Neural progenitor cell (in vitro differentiated cells): ENCODE measurements at regions not wholly inside any gene's neighbourhood (a gene's known extent, or its start where the extent isn't known, plus 50 kb on each side); places are given as distances from the start of the nearest gene placed in this dataset.

Experiments used
- DNase-seq: peaks from one replicate; pipeline ENCODE4 v3.0.0-alpha.2; 2016; ENCODE audit warnings: low spot score
- H2AFZ ChIP-seq: fragments of 200-600 bp; sonication (generic); replicated peaks from 2 replicates; pipeline ENCODE4 v1.6.1; 2016; ENCODE audit warnings: antibody characterized with exemption
- H3F3A ChIP-seq: fragments of 200-600 bp; sonication (generic); 2 replicates; pipeline ENCODE4 v1.6.1; 2016; ENCODE audit warnings: antibody characterized with exemption, low read depth
- H3K27ac ChIP-seq: fragments of 200-600 bp; sonication (generic); 2 replicates; pipeline ENCODE4 v1.5.1; 2016; ENCODE audit warnings: mild to moderate bottlenecking
- H3K27me3 ChIP-seq: fragments of 200-600 bp; sonication (generic); 2 replicates; pipeline ENCODE4 v1.6.1; 2016; ENCODE audit warnings: mild to moderate bottlenecking, moderate library complexity
- H3K36me3 ChIP-seq: fragments of 200-600 bp; sonication (generic); 2 replicates; pipeline ENCODE4 v1.5.1; 2016
- H3K4me1 ChIP-seq: fragments of 200-600 bp; sonication (generic); 2 replicates; pipeline ENCODE4 v1.6.1; 2016; ENCODE audit warnings: mixed run types
- H3K4me2 ChIP-seq: fragments of 200-600 bp; sonication (generic); 2 replicates; pipeline ENCODE4 v1.6.1; 2016
- H3K4me3 ChIP-seq: fragments of 200-600 bp; sonication (generic); 2 replicates; pipeline ENCODE4 v1.5.1; 2016
- H3K79me2 ChIP-seq: fragments of 200-600 bp; sonication (generic); 2 replicates; pipeline ENCODE4 v1.6.1; 2016; ENCODE audit warnings: low read depth
- H3K9ac ChIP-seq: fragments of 200-600 bp; sonication (generic); 2 replicates; pipeline ENCODE4 v1.6.1; 2016
- H3K9me3 ChIP-seq: fragments of 200-600 bp; sonication (generic); 2 replicates; pipeline ENCODE4 v1.5.1; 2016; ENCODE audit warnings: low read depth
- H4K20me1 ChIP-seq: fragments of 200-600 bp; sonication (generic); 2 replicates; pipeline ENCODE4 v1.6.1; 2016; ENCODE audit warnings: low read depth
- H3K27ac Mint-ChIP-seq: 3 replicates; pipeline ENCODE4 v1.8.0; 2021; ENCODE audit warnings: mixed read lengths
- H3K27me3 Mint-ChIP-seq: 2 replicates; pipeline ENCODE4 v1.8.0; 2022; ENCODE audit warnings: low read depth, mild to moderate bottlenecking, inconsistent platforms, moderate library complexity, mixed read lengths; ENCODE audit not compliant: insufficient read depth
- H3K36me3 Mint-ChIP-seq: 3 replicates; pipeline ENCODE4 v1.8.0; 2021; ENCODE audit warnings: mixed read lengths
- H3K4me1 Mint-ChIP-seq: 3 replicates; pipeline ENCODE4 v1.8.0; 2021; ENCODE audit warnings: mixed read lengths
- H3K4me3 Mint-ChIP-seq: 3 replicates; pipeline ENCODE4 v1.8.0; 2021; ENCODE audit warnings: mild to moderate bottlenecking, moderate library complexity, mixed read lengths
- H3K9me3 Mint-ChIP-seq: 3 replicates; pipeline ENCODE4 v1.8.0; 2020; ENCODE audit warnings: mixed read lengths
- EZH2 ChIP-seq: fragments of 200-600 bp; sonication (generic); IDR thresholded peaks from 2 replicates; pipeline ENCODE4 v1.6.1; 2017; ENCODE audit warnings: antibody characterized with exemption, mild to moderate bottlenecking, moderate library complexity
- EZH2phosphoT487 ChIP-seq: fragments of 200-600 bp; sonication (generic); IDR thresholded peaks from 2 replicates; pipeline ENCODE4 v1.6.1; 2017; ENCODE audit warnings: antibody characterized with exemption
- TF ChIP-seq, protein P1 (sequence below): fragments of 200-600 bp; sonication (generic); IDR thresholded peaks from 2 replicates; pipeline ENCODE4 v1.5.1; 2017; ENCODE audit warnings: antibody characterized with exemption, mild to moderate bottlenecking

- H3K27ac Mint-ChIP-seq, result no peak overlapping the region
- no peak overlapping the region for H3K9ac ChIP-seq
- peaks cover 2% of the 10 kb centered on the region for H3K27me3 Mint-ChIP-seq
- peaks cover 2% of the 10 kb centered on the region for H3K36me3 Mint-ChIP-seq
- no peaks in the 10 kb centered on the region for H3K27me3 ChIP-seq
- no peaks in the 10 kb centered on the region for H3K79me2 ChIP-seq
- no peak overlapping the region for H3K4me3 ChIP-seq
- TF ChIP-seq EZH2, result no peak
- TF ChIP-seq, protein P1, sequence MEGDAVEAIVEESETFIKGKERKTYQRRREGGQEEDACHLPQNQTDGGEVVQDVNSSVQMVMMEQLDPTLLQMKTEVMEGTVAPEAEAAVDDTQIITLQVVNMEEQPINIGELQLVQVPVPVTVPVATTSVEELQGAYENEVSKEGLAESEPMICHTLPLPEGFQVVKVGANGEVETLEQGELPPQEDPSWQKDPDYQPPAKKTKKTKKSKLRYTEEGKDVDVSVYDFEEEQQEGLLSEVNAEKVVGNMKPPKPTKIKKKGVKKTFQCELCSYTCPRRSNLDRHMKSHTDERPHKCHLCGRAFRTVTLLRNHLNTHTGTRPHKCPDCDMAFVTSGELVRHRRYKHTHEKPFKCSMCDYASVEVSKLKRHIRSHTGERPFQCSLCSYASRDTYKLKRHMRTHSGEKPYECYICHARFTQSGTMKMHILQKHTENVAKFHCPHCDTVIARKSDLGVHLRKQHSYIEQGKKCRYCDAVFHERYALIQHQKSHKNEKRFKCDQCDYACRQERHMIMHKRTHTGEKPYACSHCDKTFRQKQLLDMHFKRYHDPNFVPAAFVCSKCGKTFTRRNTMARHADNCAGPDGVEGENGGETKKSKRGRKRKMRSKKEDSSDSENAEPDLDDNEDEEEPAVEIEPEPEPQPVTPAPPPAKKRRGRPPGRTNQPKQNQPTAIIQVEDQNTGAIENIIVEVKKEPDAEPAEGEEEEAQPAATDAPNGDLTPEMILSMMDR, result no peak
- TF ChIP-seq EZH2phosphoT487, result no peak
- H2AFZ ChIP-seq, result no peak overlapping the region
- H3K36me3 ChIP-seq, result no peaks in the 10 kb centered on the region
- peaks cover 13% of the 10 kb centered on the region for H3K9me3 Mint-ChIP-seq
- H3K4me2 ChIP-seq, result no peak overlapping the region
- no peaks in the 10 kb centered on the region for H3F3A ChIP-seq
- no peak for DNase-seq
- H3K9me3 ChIP-seq, result no peaks in the 10 kb centered on the region
- no peak overlapping the region for H3K4me3 Mint-ChIP-seq
- H4K20me1 ChIP-seq, result no peaks in the 10 kb centered on the region
- no peaks in the 10 kb centered on the region for H3K4me1 Mint-ChIP-seq
- no peak overlapping the region for H3K27ac ChIP-seq
- H3K4me1 ChIP-seq, result no peaks in the 10 kb centered on the region
Measured at GRCh38 chr1:87702455-87702854, 373.8 kb downstream of the LMO4 start.

- Histone ChIP-seq H3K4me1 (no peaks in the 10 kb centered on the region), H3K27me3 (no peaks in the 10 kb centered on the region), H2AFZ (no peak overlapping the region), H3K4me3 (no peak overlapping the region), H3K4me2 (no peak overlapping the region), H3K9ac (no peak overlapping the region), H3K27ac (no peak overlapping the region), H3K79me2 (no peaks in the 10 kb centered on the region), H3K36me3 (no peaks in the 10 kb centered on the region), H3F3A (no peaks in the 10 kb centered on the region), H3K9me3 (no peaks in the 10 kb centered on the region), H4K20me1 (no peaks in the 10 kb centered on the region)
- H3K27ac Mint-ChIP-seq, result no peak overlapping the region
- TF ChIP-seq EZH2phosphoT487, result no peak
- TF ChIP-seq, protein P1, result no peak
- TF ChIP-seq EZH2, result no peak
- no peak for DNase-seq
- no peak overlapping the region for H3K4me3 Mint-ChIP-seq
- H3K4me1 Mint-ChIP-seq, result no peaks in the 10 kb centered on the region
- H3K9me3 Mint-ChIP-seq, result peaks cover 12% of the 10 kb centered on the region
- H3K27me3 Mint-ChIP-seq, result peaks cover 2% of the 10 kb centered on the region
- H3K36me3 Mint-ChIP-seq, result peaks cover 2% of the 10 kb centered on the region
Measured at GRCh38 chr1:87705233-87705632, 376.6 kb downstream of the LMO4 start.

DNA sequence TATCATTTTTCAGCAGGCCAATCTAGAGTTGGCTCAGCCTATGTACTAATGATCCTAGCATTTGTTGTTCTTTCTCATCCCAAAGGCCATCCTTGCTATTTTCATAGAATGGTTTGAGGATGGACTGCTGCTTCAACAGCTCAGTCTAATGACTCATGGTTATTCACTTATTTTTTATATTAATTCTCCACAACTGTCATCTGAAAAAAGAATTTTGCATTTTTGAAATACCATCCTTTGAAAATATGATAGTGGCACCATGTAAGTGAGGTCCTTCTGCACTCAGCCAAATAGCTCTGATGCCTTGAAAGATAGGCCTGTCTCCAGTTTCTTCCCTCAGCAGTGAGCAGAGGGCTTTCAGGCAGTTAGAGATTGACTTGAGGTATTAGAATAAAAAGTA, 377.5 kb downstream of the LMO4 start:
- Histone ChIP-seq H3K4me3 (no peak overlapping the region), H3K9me3 (no peaks in the 10 kb centered on the region), H4K20me1 (no peaks in the 10 kb centered on the region), H3K27me3 (no peaks in the 10 kb centered on the region), H3K36me3 (no peaks in the 10 kb centered on the region), H3K27ac (no peak overlapping the region), H3K79me2 (no peaks in the 10 kb centered on the region), H3K4me1 (no peaks in the 10 kb centered on the region), H3F3A (no peaks in the 10 kb centered on the region), H2AFZ (no peak overlapping the region), H3K9ac (no peak overlapping the region), H3K4me2 (no peak overlapping the region)
- Mint-ChIP-seq H3K27me3 (no peaks in the 10 kb centered on the region), H3K4me3 (no peak overlapping the region), H3K4me1 (no peaks in the 10 kb centered on the region), H3K9me3 (peaks cover 6% of the 10 kb centered on the region), H3K36me3 (peaks cover 2% of the 10 kb centered on the region), H3K27ac (no peak overlapping the region)
- TF ChIP-seq EZH2phosphoT487 (no peak), EZH2 (no peak)
- TF ChIP-seq, protein P1, result no peak
- no peak for DNase-seq
